ENCODE measurements at regions not wholly inside any gene's neighbourhood (a gene's known extent, or its start where the extent isn't known, plus 50 kb on each side); places are given as distances from the start of the nearest gene placed in this dataset.

- no peak overlapping the region for H3K27ac ChIP-seq
- no peaks in the 10 kb centered on the region for H3K27me3 ChIP-seq
- H3K4me1 ChIP-seq = no peaks in the 10 kb centered on the region
- H3K4me3 ChIP-seq = no peak overlapping the region
- H3K9me3 ChIP-seq = no peaks in the 10 kb centered on the region
- DNase-seq (ENCODE audit: low spot score in 2 of 2) = no peak
- TF ChIP-seq EP300 (IDR thresholded peaks at IDR 0.05) (no peak), POLR2AphosphoS5 (IDR thresholded peaks at IDR 0.05) (no peak), POLR2A (IDR thresholded peaks at IDR 0.05) (no peak), CTCF (IDR thresholded peaks at IDR 0.05) (no peak)
- no peaks in the 10 kb centered on the region for H3K36me3 ChIP-seq
- 89% methylated on average over 4 of the region's 4 CpGs for WGBS
Observed at GRCh38 chr2:30332791-30333453, 101.6 kb downstream of the LBH start.

GRCh38 chr2:30334762-30335363 is 103.5 kb downstream of the LBH start:
- Histone ChIP-seq H3K9me3 (no peaks in the 10 kb centered on the region), H3K36me3 (no peaks in the 10 kb centered on the region)

GRCh38 chr2:30336084-30336483 is 104.8 kb downstream of the LBH start:
- TF ChIP-seq POLR2A (IDR thresholded peaks at IDR 0.05) (no peak), POLR2AphosphoS5 (IDR thresholded peaks at IDR 0.05) (no peak), EP300 (IDR thresholded peaks at IDR 0.05) (no peak), CTCF (IDR thresholded peaks at IDR 0.05) (no peak)
- WGBS = 77% methylated on average over 2 of the region's 2 CpGs
- Histone ChIP-seq H3K9me3 (no peaks in the 10 kb centered on the region), H3K4me3 (no peak overlapping the region), H3K4me1 (no peaks in the 10 kb centered on the region), H3K27ac (no peak overlapping the region), H3K36me3 (no peaks in the 10 kb centered on the region), H3K27me3 (no peaks in the 10 kb centered on the region)
- no peak for DNase-seq (ENCODE audit: low spot score in 2 of 2)

More at GRCh38 chr2:30334762-30335363, 103.5 kb downstream of the LBH start:
- DNase-seq (ENCODE audit: low spot score in 2 of 2) = no peak
- WGBS = 61% methylated on average over 3 of the region's 3 CpGs
- TF ChIP-seq POLR2AphosphoS5 (IDR thresholded peaks at IDR 0.05) (no peak), EP300 (IDR thresholded peaks at IDR 0.05) (no peak), CTCF (IDR thresholded peaks at IDR 0.05) (no peak), POLR2A (IDR thresholded peaks at IDR 0.05) (no peak)
- Histone ChIP-seq H3K4me1 (no peaks in the 10 kb centered on the region), H3K27me3 (no peaks in the 10 kb centered on the region), H3K27ac (no peak overlapping the region), H3K4me3 (no peak overlapping the region)

- Histone ChIP-seq H3K36me3 (no peaks in the 10 kb centered on the region), H3K27ac (no peak overlapping the region), H3K4me1 (no peaks in the 10 kb centered on the region), H3K9me3 (no peaks in the 10 kb centered on the region), H3K27me3 (no peaks in the 10 kb centered on the region), H3K4me3 (no peak overlapping the region)
- no peak for TF ChIP-seq CTCF (IDR thresholded peaks at IDR 0.05)
- no peak for TF ChIP-seq EP300 (IDR thresholded peaks at IDR 0.05)
- no peak for TF ChIP-seq POLR2AphosphoS5 (IDR thresholded peaks at IDR 0.05)
- TF ChIP-seq POLR2A (IDR thresholded peaks at IDR 0.05) = no peak
- no peak for DNase-seq (ENCODE audit: low spot score in 2 of 2)
- 83% methylated on average over 13 of the region's 16 CpGs for WGBS
Observed at GRCh38 chr2:30336978-30337841, 105.9 kb downstream of the LBH start.

- WGBS = 77% methylated on average over 3 of the region's 3 CpGs
- Histone ChIP-seq H3K27ac (no peak overlapping the region), H3K4me3 (no peak overlapping the region), H3K27me3 (no peaks in the 10 kb centered on the region), H3K4me1 (no peaks in the 10 kb centered on the region), H3K9me3 (no peaks in the 10 kb centered on the region), H3K36me3 (no peaks in the 10 kb centered on the region)
- TF ChIP-seq POLR2A (IDR thresholded peaks at IDR 0.05) (no peak), EP300 (IDR thresholded peaks at IDR 0.05) (no peak), CTCF (IDR thresholded peaks at IDR 0.05) (no peak), POLR2AphosphoS5 (IDR thresholded peaks at IDR 0.05) (no peak)
- no peak for DNase-seq (ENCODE audit: low spot score in 2 of 2)
Observed at GRCh38 chr2:30338475-30338874, 107.1 kb downstream of the LBH start.
